Fibroblast of pulmonary artery (primary cell): ENCODE measurements at regions not wholly inside any gene's neighbourhood (a gene's known extent, or its start where the extent isn't known, plus 50 kb on each side); places are given as distances from the start of the nearest gene placed in this dataset.

Experiments
- DNase-seq: peaks from one replicate; pipeline ENCODE4 v3.0.0-alpha.2; 2010; ENCODE audit warnings: low read depth
- H3K4me3 ChIP-seq: replicated peaks from 2 replicates; pipeline ENCODE4 v1.5.1; 2011; ENCODE audit warnings: low read depth, mild to moderate bottlenecking, control low read depth, low read length, moderate library complexity
- TF ChIP-seq, protein P1 (sequence below): IDR thresholded peaks from 2 replicates; pipeline ENCODE4 v1.5.1; 2011; ENCODE audit warnings: mild to moderate bottlenecking, control low read depth, low read length, inconsistent platforms; ENCODE audit errors: missing control alignments

DNA sequence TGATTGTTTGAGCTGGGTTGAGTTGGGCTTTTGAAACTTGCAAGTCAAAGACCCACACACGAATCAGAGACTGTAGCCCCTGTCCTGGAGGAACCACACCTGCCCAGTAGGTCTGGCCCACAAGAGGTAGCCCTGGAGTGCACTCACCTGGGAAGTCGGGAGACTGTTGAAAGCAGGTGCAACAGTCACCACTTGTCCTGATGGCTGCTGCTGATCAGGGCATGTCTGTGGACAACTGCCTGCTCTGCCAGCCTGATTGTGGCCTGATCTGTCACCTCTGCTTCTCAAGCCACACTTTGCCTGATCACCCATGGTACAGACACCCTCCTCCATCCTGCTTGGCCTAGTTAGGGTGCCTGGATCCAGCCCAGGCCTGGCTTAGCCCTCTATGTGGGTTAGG is 105.0 kb upstream of the HAAO start:
- no peak overlapping the region for H3K4me3 ChIP-seq
- DNase-seq, result no peak
- TF ChIP-seq, protein P1, sequence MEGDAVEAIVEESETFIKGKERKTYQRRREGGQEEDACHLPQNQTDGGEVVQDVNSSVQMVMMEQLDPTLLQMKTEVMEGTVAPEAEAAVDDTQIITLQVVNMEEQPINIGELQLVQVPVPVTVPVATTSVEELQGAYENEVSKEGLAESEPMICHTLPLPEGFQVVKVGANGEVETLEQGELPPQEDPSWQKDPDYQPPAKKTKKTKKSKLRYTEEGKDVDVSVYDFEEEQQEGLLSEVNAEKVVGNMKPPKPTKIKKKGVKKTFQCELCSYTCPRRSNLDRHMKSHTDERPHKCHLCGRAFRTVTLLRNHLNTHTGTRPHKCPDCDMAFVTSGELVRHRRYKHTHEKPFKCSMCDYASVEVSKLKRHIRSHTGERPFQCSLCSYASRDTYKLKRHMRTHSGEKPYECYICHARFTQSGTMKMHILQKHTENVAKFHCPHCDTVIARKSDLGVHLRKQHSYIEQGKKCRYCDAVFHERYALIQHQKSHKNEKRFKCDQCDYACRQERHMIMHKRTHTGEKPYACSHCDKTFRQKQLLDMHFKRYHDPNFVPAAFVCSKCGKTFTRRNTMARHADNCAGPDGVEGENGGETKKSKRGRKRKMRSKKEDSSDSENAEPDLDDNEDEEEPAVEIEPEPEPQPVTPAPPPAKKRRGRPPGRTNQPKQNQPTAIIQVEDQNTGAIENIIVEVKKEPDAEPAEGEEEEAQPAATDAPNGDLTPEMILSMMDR, result no peak

DNA sequence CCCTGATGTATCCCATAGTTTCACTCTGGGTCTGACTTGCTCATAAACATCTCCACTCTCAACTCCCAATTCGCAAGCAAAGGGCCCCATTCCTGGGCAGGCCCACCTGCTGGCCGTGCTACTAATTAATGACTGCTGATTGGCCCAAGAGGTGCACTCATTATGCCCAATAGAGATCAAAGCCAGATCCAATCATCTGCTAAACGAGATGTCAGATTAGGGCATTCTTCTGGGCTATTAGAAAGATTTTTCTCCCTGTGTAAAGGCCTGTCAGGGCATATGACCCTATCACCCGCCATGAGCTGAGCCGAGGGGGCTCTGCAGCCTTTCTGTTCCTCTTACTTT is 103.4 kb upstream of the HAAO start:
- DNase-seq, result no peak
- TF ChIP-seq, protein P1, result no peak
- H3K4me3 ChIP-seq, result no peak overlapping the region

DNA sequence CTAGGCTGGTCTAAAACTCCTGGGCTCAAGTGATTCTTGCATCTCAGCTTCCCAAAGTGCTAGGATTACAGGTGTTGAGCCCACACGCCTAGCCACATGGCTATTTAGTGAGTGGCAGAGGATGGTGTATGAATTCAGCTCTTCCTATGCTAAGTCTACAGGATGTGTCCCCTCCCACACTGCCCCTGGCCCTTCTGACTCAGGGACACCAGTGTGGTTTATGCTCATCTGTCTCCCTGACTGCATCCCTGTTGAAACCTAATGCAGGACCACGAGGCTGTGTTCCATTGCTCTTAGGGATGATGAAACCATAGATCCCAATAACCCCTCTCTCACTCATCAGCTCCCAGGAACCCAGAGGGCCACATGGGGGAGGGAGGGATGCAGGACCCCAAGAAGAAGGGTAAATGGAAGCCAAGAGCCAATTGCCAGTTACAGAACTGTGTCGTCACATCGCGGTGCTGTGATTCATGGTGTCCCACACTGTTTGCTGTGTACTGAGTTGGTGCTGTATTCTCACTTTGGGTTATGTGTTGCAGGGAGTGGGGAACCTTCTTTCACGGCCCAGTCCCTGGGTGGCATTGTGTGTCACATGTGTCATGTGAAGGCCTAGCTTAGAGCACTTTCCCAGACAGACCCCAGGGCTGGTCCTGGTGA is 102.9 kb upstream of the HAAO start:
- H3K4me3 ChIP-seq, result no peak overlapping the region
- TF ChIP-seq, protein P1, result no peak
- DNase-seq, result no peak

DNA sequence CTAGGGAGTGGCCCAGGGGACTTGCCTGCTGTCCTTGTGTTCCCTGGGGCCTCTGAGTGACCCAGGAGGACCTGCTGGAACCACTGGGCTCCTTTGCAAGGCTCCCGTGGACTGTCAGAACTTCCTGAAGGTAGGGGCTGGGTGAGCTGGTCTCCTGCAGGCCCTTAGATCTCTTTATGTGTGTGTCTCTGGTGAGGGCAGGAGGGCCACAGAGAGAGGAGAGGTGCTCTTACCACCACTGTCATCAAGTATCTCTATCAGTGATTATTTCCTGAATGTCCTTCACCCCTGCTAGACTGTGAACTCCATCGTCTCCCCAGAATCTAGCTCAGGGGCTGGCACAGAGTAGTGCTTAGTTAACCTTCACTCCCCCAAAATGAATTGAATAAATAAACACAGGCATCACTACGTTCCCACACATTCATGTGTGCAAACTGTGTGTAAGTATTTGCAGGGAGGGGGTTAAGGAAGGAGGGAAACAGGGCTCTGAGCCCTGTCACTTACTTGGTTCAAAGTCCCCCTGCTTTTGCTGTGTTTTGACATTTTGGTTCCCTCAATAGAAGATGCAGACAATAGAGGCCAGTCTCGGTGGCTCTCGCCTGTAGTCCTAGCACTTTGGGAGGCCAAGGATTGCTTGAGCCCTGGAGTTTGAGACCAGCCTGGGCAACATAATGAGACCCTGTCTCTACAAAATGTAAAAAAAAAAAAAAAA is 100.8 kb upstream of the HAAO start:
- no peak for DNase-seq
- no peak overlapping the region for H3K4me3 ChIP-seq
- TF ChIP-seq, protein P1, result no peak

DNA sequence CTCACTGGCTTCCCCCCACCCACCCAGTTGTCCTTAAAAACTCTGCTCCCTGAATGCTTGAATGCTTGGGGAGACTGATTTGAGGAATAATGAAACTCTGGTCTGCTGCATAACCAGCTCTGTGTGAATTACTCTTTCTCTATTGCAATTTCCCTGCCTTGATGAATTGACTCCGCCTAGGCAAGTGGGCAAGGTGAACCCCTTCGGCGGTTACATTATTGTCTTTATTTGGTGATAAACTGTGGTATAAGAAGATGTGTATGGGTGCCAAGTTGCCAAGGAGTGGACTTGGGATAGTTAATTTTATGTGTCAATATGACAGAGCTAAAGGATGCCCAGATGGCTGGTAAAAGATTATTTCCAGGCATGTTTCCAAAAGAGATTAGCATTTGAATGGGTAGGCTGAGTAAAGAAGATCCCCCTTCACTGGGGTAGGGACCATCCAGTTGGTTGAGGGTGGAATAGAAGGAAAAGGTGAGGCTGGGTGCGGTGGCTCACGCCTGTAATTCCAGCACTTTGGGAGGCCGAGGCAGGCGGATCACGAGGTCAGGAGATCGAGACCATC is 98.5 kb upstream of the HAAO start:
- TF ChIP-seq, protein P1, result no peak

DNA sequence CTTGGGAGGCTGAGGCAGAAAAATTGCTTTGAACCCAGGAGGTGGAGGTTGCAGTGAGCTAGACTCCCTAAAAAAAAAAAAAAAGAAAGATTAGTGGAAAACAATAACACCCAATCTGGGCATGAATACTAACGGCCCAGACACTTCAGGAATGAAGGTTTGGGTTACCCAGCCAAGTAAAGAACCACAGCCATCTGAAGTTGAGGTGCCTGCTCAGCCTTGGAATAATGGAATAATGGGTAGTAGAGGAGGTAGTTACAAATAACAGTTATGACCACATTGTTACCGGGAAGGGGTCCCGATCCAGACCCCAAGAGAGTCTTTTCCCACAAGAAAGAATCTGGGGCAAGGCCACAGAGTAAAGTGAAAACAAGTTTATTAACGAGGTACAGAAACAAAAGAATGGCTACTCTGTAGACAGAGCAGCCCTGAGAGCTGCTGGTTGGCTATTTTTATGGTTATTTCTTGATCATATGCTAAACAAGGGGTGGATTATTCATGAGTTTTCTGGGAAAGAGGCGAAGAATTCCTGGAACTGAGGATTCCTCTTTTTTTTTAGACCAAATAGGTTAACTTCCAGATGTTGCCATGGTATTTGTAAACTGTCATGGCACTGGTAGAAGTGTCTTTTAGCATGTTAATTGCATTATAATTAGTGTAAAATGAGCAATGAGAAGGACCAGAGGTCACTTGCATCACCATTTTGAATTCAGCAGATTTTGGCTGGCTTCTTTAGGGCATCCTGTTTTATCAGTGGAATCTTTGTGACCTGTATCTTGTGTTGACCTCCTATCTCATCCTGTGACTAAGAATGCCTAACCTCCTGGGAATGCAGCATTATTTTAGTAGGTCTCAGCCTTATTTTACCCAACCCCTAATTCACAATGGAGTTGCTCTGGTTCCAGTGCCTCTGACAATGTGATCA is 96.2 kb upstream of the HAAO start:
- no peak overlapping the region for H3K4me3 ChIP-seq
- TF ChIP-seq, protein P1, result no peak
- no peak for DNase-seq

More for the DNA sequence above, 98.5 kb upstream of the HAAO start:
- no peak for DNase-seq
- H3K4me3 ChIP-seq, result no peak overlapping the region
